Osteocyte (in vitro differentiated cells): ENCODE measurements at regions not wholly inside any gene's neighbourhood (a gene's known extent, or its start where the extent isn't known, plus 50 kb on each side); places are given as distances from the start of the nearest gene placed in this dataset.

Source experiments
- DNase-seq: peaks from one replicate; pipeline ENCODE4 v3.0.0; 2021; ENCODE audit warnings: mixed read lengths; ENCODE audit not compliant: unreplicated experiment; ENCODE audit errors: extremely low spot score
- H3K27ac Mint-ChIP-seq: one replicate; pipeline ENCODE4 v1.8.0; 2021; ENCODE audit warnings: mild to moderate bottlenecking, mixed read lengths; ENCODE audit not compliant: unreplicated experiment
- H3K27me3 Mint-ChIP-seq: one replicate; pipeline ENCODE4 v1.8.0; 2021; ENCODE audit warnings: mixed read lengths; ENCODE audit not compliant: unreplicated experiment
- H3K36me3 Mint-ChIP-seq: one replicate; pipeline ENCODE4 v1.8.0; 2021; ENCODE audit warnings: mixed read lengths; ENCODE audit not compliant: unreplicated experiment
- H3K4me1 Mint-ChIP-seq: one replicate; pipeline ENCODE4 v1.8.0; 2021; ENCODE audit warnings: mixed read lengths; ENCODE audit not compliant: unreplicated experiment
- H3K4me3 Mint-ChIP-seq: one replicate; pipeline ENCODE4 v1.8.0; 2021; ENCODE audit warnings: mild to moderate bottlenecking, moderate library complexity, mixed read lengths; ENCODE audit not compliant: unreplicated experiment
- H3K9me3 Mint-ChIP-seq: one replicate; pipeline ENCODE4 v1.8.0; 2021; ENCODE audit warnings: mixed read lengths; ENCODE audit not compliant: unreplicated experiment
- TF ChIP-seq, protein P1 (sequence below): fragments of 200-600 bp; sonication (generic); IDR thresholded peaks from 2 replicates; pipeline ENCODE4 v1.5.0; 2021; ENCODE audit warnings: antibody characterized with exemption, mild to moderate bottlenecking, moderate library complexity

DNA sequence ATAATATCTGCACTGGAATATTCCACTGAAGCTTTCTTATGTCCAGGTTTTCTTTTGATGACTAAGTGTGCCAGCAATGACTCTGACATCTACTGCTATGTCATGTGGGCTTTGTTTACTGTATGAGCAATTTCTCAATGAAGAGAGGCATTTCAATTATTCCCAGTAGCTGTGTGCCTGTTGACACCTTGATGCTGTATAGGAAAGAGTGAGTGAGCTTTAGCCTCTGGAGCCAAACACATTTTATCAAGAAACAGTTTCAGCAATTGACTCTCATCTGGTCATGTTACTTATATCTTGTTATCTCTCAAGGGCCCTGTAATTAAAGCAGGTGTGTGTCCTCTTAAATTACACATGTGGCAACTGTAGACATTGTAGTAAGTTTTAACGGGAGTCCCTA, 493.2 kb upstream of the FANCL start:
- no peaks in the 10 kb centered on the region for H3K4me1 Mint-ChIP-seq
- peaks cover 38% of the 10 kb centered on the region for H3K27me3 Mint-ChIP-seq
- H3K27ac Mint-ChIP-seq, result no peak overlapping the region
- no peak for DNase-seq
- H3K36me3 Mint-ChIP-seq, result no peaks in the 10 kb centered on the region
- TF ChIP-seq, protein P1, sequence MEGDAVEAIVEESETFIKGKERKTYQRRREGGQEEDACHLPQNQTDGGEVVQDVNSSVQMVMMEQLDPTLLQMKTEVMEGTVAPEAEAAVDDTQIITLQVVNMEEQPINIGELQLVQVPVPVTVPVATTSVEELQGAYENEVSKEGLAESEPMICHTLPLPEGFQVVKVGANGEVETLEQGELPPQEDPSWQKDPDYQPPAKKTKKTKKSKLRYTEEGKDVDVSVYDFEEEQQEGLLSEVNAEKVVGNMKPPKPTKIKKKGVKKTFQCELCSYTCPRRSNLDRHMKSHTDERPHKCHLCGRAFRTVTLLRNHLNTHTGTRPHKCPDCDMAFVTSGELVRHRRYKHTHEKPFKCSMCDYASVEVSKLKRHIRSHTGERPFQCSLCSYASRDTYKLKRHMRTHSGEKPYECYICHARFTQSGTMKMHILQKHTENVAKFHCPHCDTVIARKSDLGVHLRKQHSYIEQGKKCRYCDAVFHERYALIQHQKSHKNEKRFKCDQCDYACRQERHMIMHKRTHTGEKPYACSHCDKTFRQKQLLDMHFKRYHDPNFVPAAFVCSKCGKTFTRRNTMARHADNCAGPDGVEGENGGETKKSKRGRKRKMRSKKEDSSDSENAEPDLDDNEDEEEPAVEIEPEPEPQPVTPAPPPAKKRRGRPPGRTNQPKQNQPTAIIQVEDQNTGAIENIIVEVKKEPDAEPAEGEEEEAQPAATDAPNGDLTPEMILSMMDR, result no peak
- H3K9me3 Mint-ChIP-seq, result no peaks in the 10 kb centered on the region
- H3K4me3 Mint-ChIP-seq, result no peak overlapping the region

DNA sequence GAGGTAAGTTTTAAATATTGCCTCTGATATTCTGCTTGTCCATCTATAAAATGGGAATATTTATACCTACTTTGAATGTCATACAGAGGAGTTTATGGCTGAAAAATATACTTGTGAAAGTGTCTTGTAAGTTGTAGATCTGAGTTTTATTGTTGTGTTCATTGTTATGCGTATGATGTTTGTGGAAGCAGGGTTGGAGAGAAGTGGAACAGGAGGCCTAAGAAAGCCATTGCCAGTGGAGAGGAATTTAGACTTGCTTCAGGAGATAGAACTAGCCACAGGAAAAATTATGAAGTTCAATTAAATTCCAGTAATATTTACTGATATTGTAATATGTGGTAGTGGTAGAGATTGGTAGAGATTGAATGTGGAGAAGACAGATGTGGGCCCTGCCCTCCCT, 491.9 kb upstream of the FANCL start:
- no peak for DNase-seq
- Mint-ChIP-seq H3K4me3 (no peak overlapping the region), H3K36me3 (no peaks in the 10 kb centered on the region), H3K9me3 (no peaks in the 10 kb centered on the region), H3K4me1 (no peaks in the 10 kb centered on the region), H3K27me3 (peaks cover 35% of the 10 kb centered on the region), H3K27ac (no peak overlapping the region)
- TF ChIP-seq, protein P1, result no peak

DNA sequence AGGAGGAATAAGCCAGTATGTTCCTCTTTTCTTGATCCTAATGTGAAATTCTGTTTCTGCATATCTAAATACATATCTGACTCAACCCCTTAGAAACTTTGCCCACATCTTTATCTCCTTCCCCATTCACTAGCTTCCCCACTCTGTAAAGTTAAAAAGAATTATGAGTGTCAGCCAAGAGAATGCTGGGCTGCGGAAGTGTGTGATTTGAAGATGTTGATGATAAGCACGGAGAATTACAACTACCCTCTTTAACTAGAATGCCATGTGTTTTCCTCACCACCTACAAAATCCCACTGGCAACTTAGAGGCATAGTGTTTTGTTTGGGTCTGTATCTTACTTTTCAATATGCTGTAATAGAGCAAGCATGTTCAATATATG, 490.4 kb upstream of the FANCL start:
- Mint-ChIP-seq H3K27ac (no peak overlapping the region), H3K9me3 (no peaks in the 10 kb centered on the region), H3K4me1 (no peaks in the 10 kb centered on the region), H3K36me3 (no peaks in the 10 kb centered on the region), H3K27me3 (peaks cover 30% of the 10 kb centered on the region), H3K4me3 (no peak overlapping the region)
- DNase-seq, result no peak
- TF ChIP-seq, protein P1, result no peak

DNA sequence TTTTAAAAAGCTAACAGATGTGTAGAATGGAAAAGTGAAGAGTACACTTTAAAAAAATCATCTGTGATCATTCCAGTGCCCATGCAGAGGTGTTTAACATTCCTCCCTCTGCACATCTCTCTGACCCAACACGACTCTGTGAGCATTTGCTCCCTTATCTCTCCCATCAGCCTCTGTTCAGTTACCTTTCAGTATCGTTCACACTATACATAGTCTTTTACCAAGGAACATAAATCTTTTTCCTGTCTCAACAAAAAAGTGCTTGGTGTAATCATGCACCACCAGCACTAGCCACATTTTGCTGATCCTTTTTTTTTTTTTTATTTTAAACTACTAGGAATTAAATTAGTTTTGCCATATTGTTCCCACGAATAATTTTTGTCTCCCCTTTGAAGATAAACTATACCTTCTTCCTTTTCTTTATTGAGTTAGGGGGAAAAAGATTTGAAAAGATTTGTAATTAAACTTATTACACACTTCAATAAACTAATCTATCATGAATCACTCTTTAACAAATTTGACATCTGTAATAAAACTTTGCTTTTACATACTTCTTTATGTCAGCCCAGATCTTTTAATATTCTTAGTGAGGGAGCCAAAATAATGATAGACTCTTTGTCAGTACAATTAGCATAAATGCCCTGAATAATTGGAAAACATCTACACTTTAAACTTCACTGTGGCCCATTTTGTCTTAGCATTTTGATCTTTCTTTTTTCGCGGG, 489.8 kb upstream of the FANCL start:
- Mint-ChIP-seq H3K36me3 (no peaks in the 10 kb centered on the region), H3K4me3 (no peak overlapping the region), H3K27ac (no peak overlapping the region), H3K27me3 (peaks cover 30% of the 10 kb centered on the region), H3K9me3 (no peaks in the 10 kb centered on the region), H3K4me1 (no peaks in the 10 kb centered on the region)
- no peak for DNase-seq
- TF ChIP-seq, protein P1, result no peak

DNA sequence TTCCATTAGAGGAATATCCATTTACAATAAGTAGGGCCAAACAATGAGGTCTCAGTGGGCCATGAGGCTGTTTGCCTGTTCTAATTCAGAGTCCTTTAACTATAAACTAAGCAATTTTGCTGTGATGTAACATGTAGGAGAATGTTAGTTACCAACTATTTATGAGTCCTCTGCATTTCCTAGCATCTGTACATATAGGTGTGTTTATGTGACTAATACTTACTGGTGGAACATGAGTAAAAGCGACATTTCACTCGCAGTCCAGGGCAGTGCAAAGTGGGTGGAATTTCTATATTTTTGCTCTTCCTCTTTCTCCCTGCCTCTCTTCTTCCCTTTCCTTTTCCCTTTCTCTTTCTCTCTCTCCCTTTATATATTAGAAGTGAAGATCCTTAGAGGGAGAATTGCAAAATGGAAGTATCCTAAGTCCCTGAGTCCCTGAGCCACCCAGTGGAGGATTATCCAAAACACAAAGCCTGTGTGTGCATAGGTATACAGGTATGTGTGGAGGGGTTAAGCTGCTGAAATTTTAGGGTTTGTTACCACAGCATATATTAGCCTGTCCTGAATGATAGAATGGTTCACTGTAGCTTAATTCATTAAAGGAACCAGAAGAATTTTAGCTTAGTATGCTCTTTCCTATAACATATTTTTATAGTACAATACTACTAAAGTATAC, 487.0 kb upstream of the FANCL start:
- H3K27me3 Mint-ChIP-seq, result peaks cover 32% of the 10 kb centered on the region
- no peak overlapping the region for H3K4me3 Mint-ChIP-seq
- TF ChIP-seq, protein P1, result no peak
- no peak overlapping the region for H3K27ac Mint-ChIP-seq
- no peaks in the 10 kb centered on the region for H3K9me3 Mint-ChIP-seq
- no peaks in the 10 kb centered on the region for H3K36me3 Mint-ChIP-seq
- no peaks in the 10 kb centered on the region for H3K4me1 Mint-ChIP-seq
- no peak for DNase-seq
